ENCODE measurements at regions not wholly inside any gene's neighbourhood (a gene's known extent, or its start where the extent isn't known, plus 50 kb on each side); places are given as distances from the start of the nearest gene placed in this dataset.

DNA sequence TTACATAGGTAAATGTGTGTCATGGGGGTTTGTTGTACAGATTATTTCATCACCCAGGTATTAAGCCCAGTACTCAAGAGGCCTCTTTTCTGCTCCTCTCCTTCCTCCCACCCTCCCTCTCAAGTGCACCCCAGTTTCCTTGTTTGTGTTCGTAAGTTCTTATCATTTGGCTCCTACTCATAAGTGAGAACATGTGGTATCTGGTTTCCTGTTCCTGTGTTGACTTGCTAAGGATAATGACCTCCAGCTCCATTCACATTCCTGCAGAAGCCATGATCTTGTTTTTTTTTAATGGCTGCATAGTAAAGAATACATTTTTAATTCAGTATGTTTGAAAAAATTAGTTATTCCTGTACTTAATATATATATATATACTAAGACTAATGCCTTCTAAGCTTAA is 107.7 kb downstream of the CLDN17 start:
- TF ChIP-seq, protein P1, sequence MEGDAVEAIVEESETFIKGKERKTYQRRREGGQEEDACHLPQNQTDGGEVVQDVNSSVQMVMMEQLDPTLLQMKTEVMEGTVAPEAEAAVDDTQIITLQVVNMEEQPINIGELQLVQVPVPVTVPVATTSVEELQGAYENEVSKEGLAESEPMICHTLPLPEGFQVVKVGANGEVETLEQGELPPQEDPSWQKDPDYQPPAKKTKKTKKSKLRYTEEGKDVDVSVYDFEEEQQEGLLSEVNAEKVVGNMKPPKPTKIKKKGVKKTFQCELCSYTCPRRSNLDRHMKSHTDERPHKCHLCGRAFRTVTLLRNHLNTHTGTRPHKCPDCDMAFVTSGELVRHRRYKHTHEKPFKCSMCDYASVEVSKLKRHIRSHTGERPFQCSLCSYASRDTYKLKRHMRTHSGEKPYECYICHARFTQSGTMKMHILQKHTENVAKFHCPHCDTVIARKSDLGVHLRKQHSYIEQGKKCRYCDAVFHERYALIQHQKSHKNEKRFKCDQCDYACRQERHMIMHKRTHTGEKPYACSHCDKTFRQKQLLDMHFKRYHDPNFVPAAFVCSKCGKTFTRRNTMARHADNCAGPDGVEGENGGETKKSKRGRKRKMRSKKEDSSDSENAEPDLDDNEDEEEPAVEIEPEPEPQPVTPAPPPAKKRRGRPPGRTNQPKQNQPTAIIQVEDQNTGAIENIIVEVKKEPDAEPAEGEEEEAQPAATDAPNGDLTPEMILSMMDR (IDR thresholded peaks at IDR 0.05; ENCODE audit: poor library complexity, severe bottlenecking), result no peak
- TF ChIP-seq POLR2AphosphoS5 (IDR thresholded peaks at IDR 0.05) (no peak), TAF1 (IDR thresholded peaks at IDR 0.05; ENCODE audit: low read depth) (no peak), SMC3 (conservative IDR thresholded peaks at IDR 0.05; ENCODE audit: poor library complexity) (no peak), EZH2 (IDR thresholded peaks at IDR 0.05; ENCODE audit: borderline replicate concordance, insufficient read depth, low read length, poor library complexity, severe bottlenecking) (no peak), MXI1 (conservative IDR thresholded peaks at IDR 0.05; ENCODE audit: poor library complexity, severe bottlenecking) (no peak)
- TF ChIP-seq, protein P2, sequence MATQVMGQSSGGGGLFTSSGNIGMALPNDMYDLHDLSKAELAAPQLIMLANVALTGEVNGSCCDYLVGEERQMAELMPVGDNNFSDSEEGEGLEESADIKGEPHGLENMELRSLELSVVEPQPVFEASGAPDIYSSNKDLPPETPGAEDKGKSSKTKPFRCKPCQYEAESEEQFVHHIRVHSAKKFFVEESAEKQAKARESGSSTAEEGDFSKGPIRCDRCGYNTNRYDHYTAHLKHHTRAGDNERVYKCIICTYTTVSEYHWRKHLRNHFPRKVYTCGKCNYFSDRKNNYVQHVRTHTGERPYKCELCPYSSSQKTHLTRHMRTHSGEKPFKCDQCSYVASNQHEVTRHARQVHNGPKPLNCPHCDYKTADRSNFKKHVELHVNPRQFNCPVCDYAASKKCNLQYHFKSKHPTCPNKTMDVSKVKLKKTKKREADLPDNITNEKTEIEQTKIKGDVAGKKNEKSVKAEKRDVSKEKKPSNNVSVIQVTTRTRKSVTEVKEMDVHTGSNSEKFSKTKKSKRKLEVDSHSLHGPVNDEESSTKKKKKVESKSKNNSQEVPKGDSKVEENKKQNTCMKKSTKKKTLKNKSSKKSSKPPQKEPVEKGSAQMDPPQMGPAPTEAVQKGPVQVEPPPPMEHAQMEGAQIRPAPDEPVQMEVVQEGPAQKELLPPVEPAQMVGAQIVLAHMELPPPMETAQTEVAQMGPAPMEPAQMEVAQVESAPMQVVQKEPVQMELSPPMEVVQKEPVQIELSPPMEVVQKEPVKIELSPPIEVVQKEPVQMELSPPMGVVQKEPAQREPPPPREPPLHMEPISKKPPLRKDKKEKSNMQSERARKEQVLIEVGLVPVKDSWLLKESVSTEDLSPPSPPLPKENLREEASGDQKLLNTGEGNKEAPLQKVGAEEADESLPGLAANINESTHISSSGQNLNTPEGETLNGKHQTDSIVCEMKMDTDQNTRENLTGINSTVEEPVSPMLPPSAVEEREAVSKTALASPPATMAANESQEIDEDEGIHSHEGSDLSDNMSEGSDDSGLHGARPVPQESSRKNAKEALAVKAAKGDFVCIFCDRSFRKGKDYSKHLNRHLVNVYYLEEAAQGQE (IDR thresholded peaks at IDR 0.05; ENCODE audit: borderline replicate concordance), result no peak
